HL-60 (cell line): ENCODE measurements at regions not wholly inside any gene's neighbourhood (a gene's known extent, or its start where the extent isn't known, plus 50 kb on each side); places are given as distances from the start of the nearest gene placed in this dataset.

Source experiments
- DNase-seq, 2 experiments: peaks; one replicate each; pipeline ENCODE4 v3.0.0-alpha.2; 2010 to 2020; ENCODE audit warnings: low read depth in 1 of 2, low spot score in 1 of 2
- H3K27ac ChIP-seq: fragments of 250-450 bp; sonication (Bioruptor Pico); replicated peaks from 2 replicates; pipeline ENCODE4 v1.5.1; 2020; ENCODE audit warnings: mild to moderate bottlenecking, moderate library complexity
- H3K27me3 ChIP-seq: fragments of 250-450 bp; sonication (Bioruptor Pico); 2 replicates; pipeline ENCODE4 v1.5.1; 2021; ENCODE audit warnings: mild to moderate bottlenecking, moderate library complexity; ENCODE audit not compliant: insufficient read depth, poor library complexity, severe bottlenecking
- H3K4me3 ChIP-seq: replicated peaks from 2 replicates; pipeline ENCODE4 v1.5.1; 2011; ENCODE audit warnings: mild to moderate bottlenecking, control low read depth, low read length; ENCODE audit not compliant: insufficient read depth
- CTCF ChIP-seq: IDR thresholded peaks from one replicate; pipeline ENCODE4 v1.5.1; 2011; ENCODE audit warnings: low read length, control low read depth, inconsistent platforms; ENCODE audit not compliant: insufficient read depth
- GABPA ChIP-seq: IDR thresholded peaks from 2 replicates; pipeline ENCODE4 v1.6.1; 2012; ENCODE audit warnings: low read depth
- POLR2AphosphoS5 ChIP-seq: IDR thresholded peaks from 2 replicates; pipeline ENCODE4 v1.6.1; 2012; ENCODE audit warnings: low read depth
- SPI1 ChIP-seq: IDR thresholded peaks from 2 replicates; pipeline ENCODE4 v1.6.1; 2012; ENCODE audit warnings: low read depth, mild to moderate bottlenecking, borderline replicate concordance
- TF ChIP-seq, protein P1 (sequence below): IDR thresholded peaks from 2 replicates; pipeline ENCODE4 v1.6.1; 2012; ENCODE audit warnings: low read depth; ENCODE audit not compliant: insufficient replicate concordance

DNA sequence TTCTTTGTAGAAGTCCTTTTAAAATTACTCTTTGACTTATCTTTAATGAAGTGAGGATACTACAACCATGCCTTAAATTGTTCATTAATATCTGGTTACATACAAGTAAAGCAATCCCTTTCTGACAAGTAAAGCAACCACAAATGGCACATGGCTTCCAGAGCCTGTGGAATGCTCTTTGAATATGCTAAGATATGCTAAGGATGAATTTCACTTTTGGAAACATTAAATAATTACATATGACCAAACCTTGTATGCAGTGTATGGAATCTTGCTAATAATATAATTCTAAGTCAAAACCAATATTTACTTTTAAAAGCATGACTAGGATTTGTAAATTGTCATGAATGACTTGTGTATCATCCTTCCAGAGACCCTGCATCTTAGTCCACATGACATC lies 1711.2 kb upstream of the CELF4 start:
- Histone ChIP-seq H3K27ac (no peak overlapping the region), H3K27me3 (no peaks in the 10 kb centered on the region), H3K4me3 (no peak overlapping the region)
- DNase-seq, result no peak
- TF ChIP-seq POLR2AphosphoS5 (no peak), CTCF (no peak), SPI1 (no peak), GABPA (no peak)
- TF ChIP-seq, protein P1, sequence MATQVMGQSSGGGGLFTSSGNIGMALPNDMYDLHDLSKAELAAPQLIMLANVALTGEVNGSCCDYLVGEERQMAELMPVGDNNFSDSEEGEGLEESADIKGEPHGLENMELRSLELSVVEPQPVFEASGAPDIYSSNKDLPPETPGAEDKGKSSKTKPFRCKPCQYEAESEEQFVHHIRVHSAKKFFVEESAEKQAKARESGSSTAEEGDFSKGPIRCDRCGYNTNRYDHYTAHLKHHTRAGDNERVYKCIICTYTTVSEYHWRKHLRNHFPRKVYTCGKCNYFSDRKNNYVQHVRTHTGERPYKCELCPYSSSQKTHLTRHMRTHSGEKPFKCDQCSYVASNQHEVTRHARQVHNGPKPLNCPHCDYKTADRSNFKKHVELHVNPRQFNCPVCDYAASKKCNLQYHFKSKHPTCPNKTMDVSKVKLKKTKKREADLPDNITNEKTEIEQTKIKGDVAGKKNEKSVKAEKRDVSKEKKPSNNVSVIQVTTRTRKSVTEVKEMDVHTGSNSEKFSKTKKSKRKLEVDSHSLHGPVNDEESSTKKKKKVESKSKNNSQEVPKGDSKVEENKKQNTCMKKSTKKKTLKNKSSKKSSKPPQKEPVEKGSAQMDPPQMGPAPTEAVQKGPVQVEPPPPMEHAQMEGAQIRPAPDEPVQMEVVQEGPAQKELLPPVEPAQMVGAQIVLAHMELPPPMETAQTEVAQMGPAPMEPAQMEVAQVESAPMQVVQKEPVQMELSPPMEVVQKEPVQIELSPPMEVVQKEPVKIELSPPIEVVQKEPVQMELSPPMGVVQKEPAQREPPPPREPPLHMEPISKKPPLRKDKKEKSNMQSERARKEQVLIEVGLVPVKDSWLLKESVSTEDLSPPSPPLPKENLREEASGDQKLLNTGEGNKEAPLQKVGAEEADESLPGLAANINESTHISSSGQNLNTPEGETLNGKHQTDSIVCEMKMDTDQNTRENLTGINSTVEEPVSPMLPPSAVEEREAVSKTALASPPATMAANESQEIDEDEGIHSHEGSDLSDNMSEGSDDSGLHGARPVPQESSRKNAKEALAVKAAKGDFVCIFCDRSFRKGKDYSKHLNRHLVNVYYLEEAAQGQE, result no peak

GRCh38 chr18:39274535-39274934 lies 1708.9 kb upstream of the CELF4 start:
- TF ChIP-seq CTCF, result no peak
- TF ChIP-seq, protein P1, result no peak
- no peak for TF ChIP-seq GABPA
- TF ChIP-seq SPI1, result no peak
- TF ChIP-seq POLR2AphosphoS5, result no peak
- no peak for DNase-seq

DNA sequence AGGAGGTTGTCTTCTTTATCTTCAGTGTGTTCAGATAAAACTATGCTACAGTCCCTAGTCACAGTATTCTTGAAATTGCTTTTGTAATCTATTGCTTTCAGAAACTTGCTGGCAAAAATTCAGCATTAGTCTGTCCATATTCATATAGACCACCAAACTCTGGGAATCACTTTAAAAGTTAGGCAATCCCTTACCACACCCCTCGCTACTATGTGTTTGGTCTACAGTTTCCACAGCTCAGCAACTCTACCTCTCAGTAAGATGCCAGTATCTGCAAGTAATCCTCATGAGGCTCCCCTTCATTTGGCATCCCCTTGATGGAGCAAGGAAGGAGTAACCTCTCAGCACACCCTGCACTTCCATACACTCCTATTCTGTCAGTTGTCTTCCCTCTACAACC lies 1706.6 kb upstream of the CELF4 start:
- no peaks in the 10 kb centered on the region for H3K27me3 ChIP-seq
- no peak for TF ChIP-seq GABPA
- TF ChIP-seq SPI1, result no peak
- no peak for TF ChIP-seq CTCF
- no peak for TF ChIP-seq POLR2AphosphoS5
- TF ChIP-seq, protein P1, result no peak

More at GRCh38 chr18:39274535-39274934, 1708.9 kb upstream of the CELF4 start:
- Histone ChIP-seq H3K27ac (no peak overlapping the region), H3K27me3 (no peaks in the 10 kb centered on the region), H3K4me3 (no peak overlapping the region)

More for the DNA sequence above, 1706.6 kb upstream of the CELF4 start:
- Histone ChIP-seq H3K27ac (no peak overlapping the region), H3K4me3 (no peak overlapping the region)
- DNase-seq, result no peak
